GM21619 (cell line): ENCODE measurements at regions not wholly inside any gene's neighbourhood (a gene's known extent, or its start where the extent isn't known, plus 50 kb on each side); places are given as distances from the start of the nearest gene placed in this dataset.

Experiments used
- ATAC-seq: cut with Tn5 transposase; IDR thresholded peaks from one replicate; pipeline ENCODE4 v1.9.1; 2021; ENCODE audit not compliant: unreplicated experiment

GRCh38 chr3:163891771-163892170 is 1186.5 kb downstream of the SI start:
- no peak for ATAC-seq

- no peak for ATAC-seq
Measured at GRCh38 chr3:163890661-163891060, 1187.6 kb downstream of the SI start.

GRCh38 chr3:163879172-163879571 is 1199.1 kb downstream of the SI start:
- no peak for ATAC-seq

GRCh38 chr3:163878396-163878795 is 1199.9 kb downstream of the SI start:
- ATAC-seq = no peak

GRCh38 chr3:163877805-163878204 is 1200.5 kb downstream of the SI start:
- ATAC-seq = no peak

- ATAC-seq = no peak
Measured at GRCh38 chr3:163863146-163863545, 1215.2 kb downstream of the SI start.

- ATAC-seq = no peak
Measured at GRCh38 chr3:163852233-163852632, 1226.1 kb downstream of the SI start.

- no peak for ATAC-seq
Measured at GRCh38 chr3:163838769-163839168, 1239.5 kb downstream of the SI start.

GRCh38 chr3:163832547-163832946 is 1245.7 kb downstream of the SI start:
- ATAC-seq = no peak

GRCh38 chr3:163821841-163822240 is 1256.5 kb downstream of the SI start:
- ATAC-seq = no peak

- ATAC-seq = no peak
Measured at GRCh38 chr3:163817015-163817414, 1261.3 kb downstream of the SI start.

GRCh38 chr3:163813935-163814334 is 1264.4 kb downstream of the SI start:
- no peak for ATAC-seq

GRCh38 chr3:163812006-163812405 is 1266.3 kb downstream of the SI start:
- ATAC-seq = no peak

- ATAC-seq = peak; percentile 48
Measured at GRCh38 chr3:163809540-163809993, 1268.7 kb downstream of the SI start.

- no peak for ATAC-seq
Measured at GRCh38 chr3:163786416-163786815, 1291.9 kb downstream of the SI start.

GRCh38 chr3:163785693-163786092 is 1292.6 kb downstream of the SI start:
- ATAC-seq = no peak

- no peak for ATAC-seq
Measured at GRCh38 chr3:163779396-163780344, 1298.6 kb downstream of the SI start.

GRCh38 chr3:163776743-163777142 is 1301.6 kb downstream of the SI start:
- ATAC-seq = no peak

- no peak for ATAC-seq
Measured at GRCh38 chr3:163773136-163773535, 1305.2 kb downstream of the SI start.

GRCh38 chr3:163768048-163768447 is 1310.2 kb downstream of the SI start:
- no peak for ATAC-seq

GRCh38 chr3:163766112-163766511 is 1312.2 kb downstream of the SI start:
- no peak for ATAC-seq

GRCh38 chr3:163753033-163753432 is 1325.3 kb downstream of the SI start:
- ATAC-seq = no peak

GRCh38 chr3:163745204-163745603 is 1333.1 kb downstream of the SI start:
- ATAC-seq = no peak
